ES-I3 (cell line): ENCODE measurements at regions not wholly inside any gene's neighbourhood (a gene's known extent, or its start where the extent isn't known, plus 50 kb on each side); places are given as distances from the start of the nearest gene placed in this dataset.
"Not testable (repeated sequence)": the region's sequence is repeated elsewhere in the genome, so short reads cannot be mapped to it uniquely, and the experiment has no call there.

Experiments used
- H3K36me3 ChIP-seq: 2 replicates; pipeline ENCODE4 v1.6.1; 2013; ENCODE audit warnings: mild to moderate bottlenecking, low read length, control low read depth, moderate library complexity; ENCODE audit not compliant: insufficient read depth
- H3K4me1 ChIP-seq: 2 replicates; pipeline ENCODE4 v1.6.1; 2013; ENCODE audit warnings: mild to moderate bottlenecking, control low read depth, low read length; ENCODE audit not compliant: insufficient read depth
- H3K9ac ChIP-seq: 2 replicates; pipeline ENCODE4 v1.6.1; 2013; ENCODE audit warnings: low read depth, mild to moderate bottlenecking, low read length, moderate library complexity
- H3K9me3 ChIP-seq: 2 replicates; pipeline ENCODE4 v1.6.1; 2013; ENCODE audit warnings: mild to moderate bottlenecking, low read length, moderate library complexity; ENCODE audit not compliant: control insufficient read depth, insufficient read depth

DNA sequence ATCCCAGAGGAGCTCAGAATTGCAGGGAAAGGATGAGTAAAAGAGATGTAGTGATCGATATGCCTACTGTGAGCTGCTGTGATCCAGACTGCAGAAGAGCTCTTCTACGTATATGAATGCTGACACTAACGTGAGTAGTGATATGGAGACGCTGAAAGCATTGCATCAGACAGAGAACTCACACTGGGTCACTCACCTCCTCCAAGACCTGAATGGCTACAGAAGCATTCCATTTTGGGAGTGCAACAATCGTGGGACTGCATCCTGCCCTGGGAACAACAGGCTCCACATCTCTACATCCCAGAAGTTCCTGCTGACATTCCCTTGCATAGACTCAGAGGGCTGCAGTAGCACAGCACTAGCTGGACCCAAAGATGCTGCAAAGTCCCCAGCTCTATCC is 755.9 kb upstream of the MEF2C start:
- H3K36me3 ChIP-seq, result no peaks in the 10 kb centered on the region
- no peaks in the 10 kb centered on the region; the same call in 1 of the 2 replicates for H3K9me3 ChIP-seq
- no peak overlapping the region for H3K9ac ChIP-seq
- no peaks in the 10 kb centered on the region for H3K4me1 ChIP-seq

DNA sequence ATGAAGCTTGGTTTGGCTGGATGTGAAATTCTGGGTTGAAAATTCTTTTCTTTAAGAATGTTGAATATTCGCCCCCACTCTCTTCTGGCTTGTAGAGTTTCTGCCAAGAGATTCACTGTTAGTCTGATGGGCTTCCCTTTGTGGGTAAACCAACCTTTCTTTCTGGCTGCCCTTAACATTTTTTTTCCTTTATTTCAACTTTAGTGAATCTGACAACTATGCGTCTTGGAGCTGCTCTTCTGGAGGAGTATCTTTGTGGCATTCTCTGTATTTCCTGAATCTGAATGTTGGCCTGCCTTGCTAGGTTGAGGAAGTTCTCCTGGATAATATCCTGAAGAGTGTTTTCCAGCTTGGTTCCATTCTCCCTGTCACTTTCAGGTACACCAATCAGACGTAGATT is 751.2 kb upstream of the MEF2C start:
- not testable (repeated sequence) for H3K9me3 ChIP-seq, H3K36me3 ChIP-seq, H3K4me1 ChIP-seq, H3K9ac ChIP-seq

DNA sequence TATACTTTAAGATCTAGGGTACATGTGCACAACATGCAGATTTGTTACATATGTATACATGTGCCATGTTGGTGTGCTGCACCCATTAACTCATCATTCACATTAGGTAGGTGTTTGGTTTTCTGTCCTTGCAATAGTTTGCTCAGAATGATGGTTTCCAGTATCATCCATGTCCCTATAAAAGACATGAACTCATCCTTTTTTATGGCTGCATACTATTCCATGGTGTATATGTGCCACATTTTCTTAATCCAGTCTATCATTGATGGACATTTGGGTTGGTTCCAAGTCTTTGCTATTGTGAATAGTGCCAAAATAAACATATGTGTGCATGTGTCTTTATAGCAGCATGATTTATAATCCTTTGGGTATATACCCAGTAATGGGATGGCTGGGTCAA is 747.1 kb upstream of the MEF2C start:
- H3K4me1 ChIP-seq, H3K36me3 ChIP-seq, H3K9ac ChIP-seq, H3K9me3 ChIP-seq: not testable (repeated sequence)

DNA sequence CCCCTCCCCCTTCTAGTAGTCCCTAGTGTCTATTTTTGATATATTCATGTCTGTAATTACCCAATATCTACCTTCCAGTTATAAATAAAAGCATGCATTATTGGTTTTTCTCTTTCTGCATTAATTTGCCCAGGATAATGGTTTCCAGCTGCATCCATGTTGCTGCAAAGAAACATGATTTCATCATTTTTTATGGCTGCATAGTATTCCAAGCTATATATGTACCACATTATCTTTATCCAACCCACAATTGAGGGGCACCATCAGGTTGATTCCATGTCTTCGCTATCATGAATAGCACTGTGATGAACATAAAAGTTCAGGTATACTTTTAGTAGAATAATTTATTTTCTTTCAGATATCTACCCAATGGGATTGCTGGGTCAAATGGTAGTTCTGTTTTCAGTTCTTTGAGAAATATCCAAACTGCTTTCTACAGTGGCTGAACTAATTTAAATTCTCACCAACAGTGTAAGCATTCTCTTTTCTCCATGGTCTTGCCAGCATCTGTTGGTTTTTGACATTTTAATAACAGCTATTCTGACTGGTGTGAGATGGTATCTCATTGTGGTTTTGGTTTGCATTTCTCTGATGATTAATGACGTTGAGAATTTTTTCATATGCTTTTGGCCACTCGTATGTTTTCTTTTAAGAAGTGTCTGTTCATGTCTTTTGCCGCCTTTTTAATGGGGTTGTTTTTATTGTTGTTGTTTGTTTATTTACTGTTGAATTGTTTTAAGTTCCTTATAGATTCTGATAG is 746.1 kb upstream of the MEF2C start:
- H3K4me1 ChIP-seq, result no peaks in the 10 kb centered on the region
- no peak overlapping the region for H3K9ac ChIP-seq
- no peaks in the 10 kb centered on the region for H3K36me3 ChIP-seq

DNA sequence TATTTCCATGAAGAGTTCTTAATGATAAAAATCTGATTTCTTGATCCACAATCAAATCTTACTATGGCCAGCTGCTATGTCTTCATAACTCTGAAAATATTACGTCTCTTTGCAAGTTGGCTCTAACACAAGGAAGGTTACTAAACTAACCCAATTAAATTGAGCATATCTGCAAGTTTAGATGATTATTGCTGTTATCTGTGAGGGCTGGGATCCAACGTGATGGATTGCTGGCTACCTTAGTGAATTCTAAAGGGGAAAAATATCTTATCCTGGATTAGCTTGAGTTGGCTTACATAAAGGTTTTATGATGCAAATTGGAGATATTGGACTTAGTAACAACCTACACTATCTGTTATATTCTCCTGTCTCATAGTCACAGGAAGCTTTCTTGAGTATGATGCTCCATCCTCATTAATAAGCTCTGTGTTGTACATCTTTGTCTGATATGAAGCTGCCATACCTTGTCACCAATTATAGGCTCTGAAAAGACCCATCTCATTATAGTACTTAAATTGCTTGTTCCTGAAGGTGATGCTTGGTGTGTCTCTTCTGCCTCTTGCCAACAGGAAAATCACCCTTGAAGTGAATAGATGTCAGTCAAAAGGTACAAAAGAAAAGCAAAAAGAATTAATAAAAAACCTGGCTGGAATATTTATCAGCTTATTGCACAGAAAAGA is 733.0 kb upstream of the MEF2C start:
- Histone ChIP-seq H3K9ac (no peak overlapping the region), H3K36me3 (no peaks in the 10 kb centered on the region), H3K4me1 (no peaks in the 10 kb centered on the region), H3K9me3 (no peaks in the 10 kb centered on the region)

More for the DNA sequence above, 746.1 kb upstream of the MEF2C start:
- no peaks in the 10 kb centered on the region for H3K9me3 ChIP-seq

DNA sequence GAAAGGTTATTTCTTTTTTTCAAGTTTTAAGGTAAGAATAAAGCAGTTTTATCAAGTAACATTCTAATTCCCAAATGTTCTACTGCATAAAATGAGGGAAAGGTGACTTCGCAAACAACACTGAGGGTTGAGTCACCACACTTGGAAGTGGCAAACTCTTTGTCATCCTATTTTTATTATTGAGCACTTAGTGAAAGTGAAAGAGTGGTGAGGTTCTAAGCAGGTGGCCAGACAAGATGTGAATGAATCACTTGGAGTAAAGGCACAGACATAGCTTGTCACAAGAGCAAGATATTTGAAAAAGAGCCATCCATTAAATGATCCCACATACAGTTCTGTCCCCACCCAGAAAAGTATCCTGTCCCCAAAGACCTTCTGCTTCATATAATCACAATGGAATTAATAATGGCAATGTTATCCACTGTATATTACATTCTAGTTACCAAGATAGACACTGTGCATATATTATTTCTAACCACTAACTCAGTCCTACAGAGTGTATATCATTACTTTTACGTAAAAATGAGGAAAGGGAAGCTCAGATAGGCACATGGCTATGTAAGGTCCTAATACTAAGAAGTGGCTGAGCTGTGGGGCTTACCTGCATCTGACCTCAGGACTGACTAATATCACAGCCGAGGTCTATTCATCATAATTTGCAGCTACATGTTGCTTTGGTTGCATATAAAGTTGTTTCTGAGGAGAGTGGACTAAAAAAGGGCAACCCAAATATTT is 730.4 kb upstream of the MEF2C start:
- no peaks in the 10 kb centered on the region for H3K9me3 ChIP-seq
- no peaks in the 10 kb centered on the region for H3K4me1 ChIP-seq
- no peak overlapping the region for H3K9ac ChIP-seq
- H3K36me3 ChIP-seq, result no peaks in the 10 kb centered on the region

DNA sequence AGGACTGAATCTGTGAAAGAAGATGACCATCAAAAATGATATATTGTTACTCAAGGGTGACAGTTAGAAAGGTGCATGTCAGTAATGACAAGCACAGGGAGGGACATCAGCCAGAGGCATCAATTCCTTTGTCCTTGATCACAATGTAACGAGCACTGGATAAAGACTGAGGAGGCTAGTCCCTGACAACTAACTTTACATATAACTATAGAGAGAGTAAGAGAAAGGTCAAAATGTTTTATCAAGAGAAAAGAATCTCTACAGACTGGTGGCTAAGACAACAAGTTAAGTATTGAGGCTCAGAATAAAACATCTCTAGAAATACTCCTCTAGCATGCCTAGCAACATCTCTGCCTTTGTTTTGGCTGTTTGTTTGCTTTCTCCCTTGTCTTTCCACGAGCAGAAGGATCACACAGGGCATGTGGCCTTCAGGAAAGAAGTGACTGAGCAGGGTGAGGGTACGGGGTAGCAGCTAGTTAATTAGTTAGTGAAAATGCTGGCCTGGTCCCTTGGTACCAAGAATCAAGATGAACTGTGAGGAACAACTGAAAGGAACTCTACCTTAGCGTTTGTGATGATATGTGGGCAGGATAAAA is 724.1 kb upstream of the MEF2C start:
- H3K4me1 ChIP-seq, result peaks cover 12% of the 10 kb centered on the region
- no peaks in the 10 kb centered on the region for H3K9me3 ChIP-seq
- no peak overlapping the region for H3K9ac ChIP-seq
- no peaks in the 10 kb centered on the region for H3K36me3 ChIP-seq

DNA sequence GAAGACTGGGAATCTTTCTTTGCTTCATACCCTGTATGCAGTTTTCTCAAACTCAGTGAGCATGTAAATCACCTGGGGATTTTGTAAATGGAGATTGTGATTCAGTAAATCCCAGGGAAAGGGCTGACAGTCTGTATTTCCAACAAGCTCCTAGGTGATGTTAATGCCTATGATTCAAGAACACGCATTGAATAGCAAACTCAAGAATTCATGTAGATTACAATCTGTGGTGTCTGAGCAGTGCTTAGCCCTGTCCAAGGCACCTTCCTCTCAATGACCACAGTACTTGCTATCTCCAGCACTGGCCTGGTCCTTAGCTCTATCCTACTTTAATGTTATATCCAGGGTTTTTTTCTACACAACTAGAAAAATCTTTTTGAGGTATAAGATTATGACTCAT is 721.4 kb upstream of the MEF2C start:
- no peak overlapping the region for H3K9ac ChIP-seq
- peaks cover 12% of the 10 kb centered on the region for H3K4me1 ChIP-seq
- no peaks in the 10 kb centered on the region for H3K36me3 ChIP-seq
- H3K9me3 ChIP-seq, result no peaks in the 10 kb centered on the region

DNA sequence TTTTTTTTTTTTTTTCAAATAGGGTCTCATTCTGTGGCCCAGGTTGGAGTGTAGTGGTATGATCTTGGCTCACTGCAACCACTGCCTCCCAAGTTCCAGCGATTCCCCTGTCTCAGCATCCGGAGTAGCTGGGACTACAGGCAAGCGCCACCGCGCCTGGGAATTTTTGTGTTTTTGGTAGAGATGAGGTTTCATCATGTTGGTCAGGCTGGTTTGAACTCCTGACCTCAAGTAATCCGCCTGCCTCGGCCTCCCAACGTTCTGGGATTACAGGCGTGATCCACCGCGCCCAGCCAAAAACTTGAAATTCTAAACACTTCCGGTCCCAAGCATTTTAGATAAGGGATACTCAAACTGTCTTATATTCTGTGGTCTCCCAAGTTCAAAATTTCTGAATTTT is 718.9 kb upstream of the MEF2C start:
- H3K9ac ChIP-seq, result no peak overlapping the region
- H3K36me3 ChIP-seq, result no peaks in the 10 kb centered on the region
- H3K4me1 ChIP-seq, result peaks cover 7% of the 10 kb centered on the region
- no peaks in the 10 kb centered on the region for H3K9me3 ChIP-seq

DNA sequence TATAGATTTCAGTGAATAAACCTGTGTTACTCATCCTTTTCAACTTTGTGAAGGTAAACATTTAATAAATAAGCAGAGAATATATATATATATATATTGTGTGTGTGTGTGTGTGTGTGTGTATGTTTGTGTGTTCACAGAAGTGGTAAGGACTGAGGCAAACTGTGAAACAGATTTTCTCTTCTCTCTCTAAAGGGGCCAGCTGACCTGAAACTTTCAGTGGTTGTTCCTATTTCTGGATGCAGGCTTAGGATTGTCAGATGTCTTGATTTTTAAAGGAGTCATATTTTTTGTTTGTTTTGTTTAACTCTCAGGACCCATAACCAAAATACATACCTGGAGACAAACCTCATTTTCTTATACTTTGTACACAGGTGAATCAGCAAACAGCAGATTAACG is 714.9 kb upstream of the MEF2C start:
- no peak overlapping the region for H3K9ac ChIP-seq
- H3K4me1 ChIP-seq, result peaks cover 3% of the 10 kb centered on the region; the same call in 1 of the 2 replicates
- no peaks in the 10 kb centered on the region for H3K36me3 ChIP-seq
- no peaks in the 10 kb centered on the region for H3K9me3 ChIP-seq

DNA sequence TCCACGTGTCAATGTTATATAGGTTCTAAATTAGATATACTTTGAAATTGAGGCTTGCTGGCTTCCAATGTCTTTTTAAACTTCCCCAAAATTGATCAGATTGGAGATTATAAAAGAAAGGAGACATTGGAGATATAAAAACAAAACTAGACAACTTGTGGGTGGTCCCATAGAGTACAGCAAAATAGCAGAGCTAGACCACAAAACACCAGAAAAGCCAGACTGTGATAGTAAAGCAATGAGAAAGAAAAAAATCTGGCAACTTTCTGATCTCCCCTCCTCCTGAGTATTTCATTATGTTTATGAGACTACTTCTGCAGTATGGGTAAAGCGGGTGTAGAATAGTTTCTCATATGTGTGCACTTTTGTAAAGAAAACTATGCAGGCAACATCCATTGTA is 713.8 kb upstream of the MEF2C start:
- Histone ChIP-seq H3K9ac (no peak overlapping the region), H3K36me3 (no peaks in the 10 kb centered on the region), H3K4me1 (peaks cover 3% of the 10 kb centered on the region; the same call in 1 of the 2 replicates), H3K9me3 (no peaks in the 10 kb centered on the region)

DNA sequence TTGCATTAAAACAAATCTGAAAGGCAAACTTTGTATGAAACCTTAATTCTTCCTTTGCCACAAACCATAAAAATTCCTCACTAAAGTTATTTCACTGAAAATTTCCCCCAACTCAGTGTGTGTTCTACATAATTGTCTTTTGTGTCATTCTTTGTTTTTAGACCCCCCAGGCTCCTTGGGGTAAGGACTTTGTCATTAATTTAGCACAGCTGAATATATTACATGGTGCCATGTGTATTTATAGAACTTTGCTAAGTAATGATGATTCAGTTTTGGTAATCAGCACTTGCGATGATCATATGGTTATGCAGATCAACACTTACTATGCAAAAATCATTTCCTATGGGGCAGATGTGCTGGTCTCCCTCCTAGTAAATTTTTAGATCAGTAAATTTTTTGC is 712.1 kb upstream of the MEF2C start:
- H3K4me1 ChIP-seq, result peaks cover 3% of the 10 kb centered on the region; the same call in 1 of the 2 replicates
- no peaks in the 10 kb centered on the region for H3K36me3 ChIP-seq
- H3K9ac ChIP-seq, result no peak overlapping the region
- no peaks in the 10 kb centered on the region for H3K9me3 ChIP-seq

DNA sequence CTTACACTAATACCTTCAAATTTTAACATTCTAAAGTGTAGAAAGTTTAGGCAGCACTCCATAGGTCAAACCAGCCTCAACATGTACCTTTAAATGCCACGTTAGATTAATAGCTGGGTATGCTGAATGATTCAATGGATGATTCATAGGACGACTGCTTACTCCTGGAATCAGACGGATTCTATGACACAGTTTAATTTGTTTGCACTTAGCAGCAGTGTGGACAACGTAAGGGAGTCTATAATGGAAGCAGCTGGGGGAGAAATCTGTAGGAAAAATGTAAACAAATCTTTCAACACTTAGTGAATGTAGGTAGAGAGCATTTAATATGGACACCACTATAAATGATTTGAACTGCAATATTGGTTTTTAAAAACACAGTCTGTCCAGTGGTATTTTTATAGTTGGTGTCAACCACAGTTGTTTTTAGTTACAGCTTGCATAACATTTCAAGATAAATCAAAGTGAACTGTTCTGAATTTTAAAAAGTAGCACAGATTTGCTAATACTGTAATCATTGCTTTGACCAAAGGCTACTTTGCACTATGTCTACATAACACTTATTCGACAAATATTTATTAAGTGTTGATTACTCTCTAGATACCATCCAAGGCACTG is 701.5 kb upstream of the MEF2C start:
- no peaks in the 10 kb centered on the region for H3K36me3 ChIP-seq
- H3K4me1 ChIP-seq, result no peaks in the 10 kb centered on the region
- H3K9me3 ChIP-seq, result no peaks in the 10 kb centered on the region
- H3K9ac ChIP-seq, result no peak overlapping the region

DNA sequence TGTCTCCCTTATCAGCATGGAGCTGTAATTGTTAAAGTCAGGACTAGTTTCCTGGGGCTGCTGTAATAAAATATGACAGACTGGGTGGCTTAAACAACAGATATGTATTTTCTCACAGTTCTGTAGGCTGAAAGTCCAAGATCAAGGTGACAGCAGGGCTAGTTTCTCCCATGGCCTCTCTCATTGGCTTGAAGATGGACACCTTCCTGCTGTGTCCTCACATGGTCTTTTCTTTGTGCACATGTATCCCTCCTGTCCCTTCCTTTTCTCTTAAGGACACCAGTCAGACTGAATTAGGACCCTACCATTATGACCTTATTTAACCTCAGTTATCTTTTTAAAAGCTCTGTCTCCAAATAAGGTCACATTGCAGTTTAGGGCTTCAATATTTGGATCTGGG is 700.5 kb upstream of the MEF2C start:
- H3K9me3 ChIP-seq, result no peaks in the 10 kb centered on the region

More for the DNA sequence above, 700.5 kb upstream of the MEF2C start:
- Histone ChIP-seq H3K36me3 (no peaks in the 10 kb centered on the region), H3K9ac (no peak overlapping the region), H3K4me1 (no peaks in the 10 kb centered on the region)
